Colonic mucosa (tissue), 4 donors: ENCODE measurements at regions not wholly inside any gene's neighbourhood (a gene's known extent, or its start where the extent isn't known, plus 50 kb on each side); places are given as distances from the start of the nearest gene placed in this dataset.

Source experiments
- DNase-seq: peaks from one replicate; pipeline ENCODE4 v3.0.0-alpha.2; 2020
- H3K27ac ChIP-seq: fragments of 200-600 bp; one replicate; pipeline ENCODE4 v1.8.0; 2021
- H3K27me3 ChIP-seq: fragments of 200-600 bp; one replicate; pipeline ENCODE4 v1.8.0; 2021
- H3K36me3 ChIP-seq: fragments of 200-600 bp; one replicate; pipeline ENCODE4 v1.8.0; 2021
- H3K4me1 ChIP-seq: fragments of 200-600 bp; one replicate; pipeline ENCODE4 v1.8.0; 2021; ENCODE audit warnings: mild to moderate bottlenecking
- H3K4me3 ChIP-seq: fragments of 200-600 bp; one replicate; pipeline ENCODE4 v1.8.0; 2021
- H3K9ac ChIP-seq, 2 donors: one replicate each; pipeline ENCODE4 v1.7.0; 2013; ENCODE audit warnings: control low read depth in 2 of 2, low read depth in 2 of 2, low read length in 2 of 2
- H3K9me3 ChIP-seq: fragments of 200-600 bp; one replicate; pipeline ENCODE4 v1.8.0; 2021
- CTCF ChIP-seq: fragments of 200-600 bp; IDR thresholded peaks from one replicate; pipeline ENCODE4 v1.8.0; 2022; ENCODE audit warnings: antibody characterized with exemption, mild to moderate bottlenecking
- intact Hi-C: fragments of 100-400 bp; cut with DNase I; formaldehyde crosslinking; loops from one replicate; pipeline ENCODE4 v1.14.1; 2022
- donor health status: healthy.
- donor health status: DM: no; HTN: no; CAD: no.
- donor health status: DM: no; HTN: no; CAD: no.

- no peak overlapping the region for H3K4me3 ChIP-seq
- H3K9me3 ChIP-seq: no peaks in the 10 kb centered on the region
- no peaks in the 10 kb centered on the region for H3K4me1 ChIP-seq
- no peaks in the 10 kb centered on the region for H3K27me3 ChIP-seq
- no peak overlapping the region for H3K27ac ChIP-seq
- TF ChIP-seq CTCF: no peak
- no peak overlapping the region for H3K9ac ChIP-seq
- H3K36me3 ChIP-seq: no peaks in the 10 kb centered on the region
- intact Hi-C loops: no loop called here
- no peak for DNase-seq
Observed at GRCh38 chr13:107497661-107498060, 717.7 kb downstream of the LIG4 start.

GRCh38 chr13:107493266-107493665, 722.1 kb downstream of the LIG4 start:
- intact Hi-C loops: no loop called here
- H3K9ac ChIP-seq: no peak overlapping the region
- no peaks in the 10 kb centered on the region for H3K4me1 ChIP-seq
- no peaks in the 10 kb centered on the region for H3K36me3 ChIP-seq
- no peak overlapping the region for H3K4me3 ChIP-seq
- no peaks in the 10 kb centered on the region for H3K9me3 ChIP-seq
- TF ChIP-seq CTCF: no peak
- no peaks in the 10 kb centered on the region for H3K27me3 ChIP-seq
- DNase-seq: no peak
- no peak overlapping the region for H3K27ac ChIP-seq

- Histone ChIP-seq H3K9me3 (no peaks in the 10 kb centered on the region), H3K4me1 (no peaks in the 10 kb centered on the region), H3K4me3 (no peak overlapping the region), H3K27ac (no peak overlapping the region), H3K9ac (no peak overlapping the region), H3K27me3 (no peaks in the 10 kb centered on the region), H3K36me3 (no peaks in the 10 kb centered on the region)
- intact Hi-C loops: no loop called here
- no peak for TF ChIP-seq CTCF
- DNase-seq: no peak
Observed at GRCh38 chr13:107482688-107483087, 732.6 kb downstream of the LIG4 start.

DNA sequence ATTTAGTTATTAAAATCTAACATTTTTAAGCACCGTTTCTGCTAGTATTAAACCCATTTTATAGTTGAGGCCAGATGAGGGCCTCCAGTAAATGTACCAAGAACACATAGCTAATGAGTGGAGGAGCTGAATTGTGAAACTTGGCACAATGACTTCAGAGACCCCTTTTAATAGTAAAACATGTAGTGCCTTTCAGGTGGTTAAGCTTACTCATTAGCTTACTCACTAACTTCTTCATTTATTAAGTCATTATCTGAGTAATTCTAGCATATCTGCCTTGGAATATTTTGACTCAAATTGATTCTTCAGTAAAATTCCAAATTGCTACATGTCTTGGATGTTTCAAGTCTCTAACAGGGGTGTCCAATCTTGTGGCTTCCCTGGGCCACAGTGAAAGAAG, 735.2 kb downstream of the LIG4 start:
- DNase-seq: no peak
- intact Hi-C loops: no loop called here
- Histone ChIP-seq H3K27ac (no peak overlapping the region), H3K9me3 (no peaks in the 10 kb centered on the region), H3K4me3 (no peak overlapping the region), H3K9ac (no peak overlapping the region), H3K4me1 (no peaks in the 10 kb centered on the region), H3K27me3 (no peaks in the 10 kb centered on the region), H3K36me3 (no peaks in the 10 kb centered on the region)
- no peak for TF ChIP-seq CTCF

- Histone ChIP-seq H3K9me3 (no peaks in the 10 kb centered on the region), H3K4me3 (no peak overlapping the region), H3K36me3 (no peaks in the 10 kb centered on the region), H3K27me3 (no peaks in the 10 kb centered on the region), H3K9ac (no peak overlapping the region), H3K27ac (no peak overlapping the region), H3K4me1 (no peaks in the 10 kb centered on the region)
- no peak for TF ChIP-seq CTCF
- intact Hi-C loops: no loop called here
- no peak for DNase-seq
Observed at GRCh38 chr13:107477772-107478379, 737.5 kb downstream of the LIG4 start.
